Liver (tissue), 7 donors: ENCODE measurements at regions not wholly inside any gene's neighbourhood (a gene's known extent, or its start where the extent isn't known, plus 50 kb on each side); places are given as distances from the start of the nearest gene placed in this dataset.

Experiments
- DNase-seq: peaks from one replicate; pipeline ENCODE4 v3.0.0-alpha.2; 2017; ENCODE audit warnings: low spot score
- H3K27ac ChIP-seq, 2 donors: one replicate each; pipeline ENCODE4 v1.7.0; 2013; ENCODE audit warnings: inconsistent platforms in 2 of 2, low read length in 2 of 2, control low read depth in 1 of 2, low read depth in 1 of 2, mild to moderate bottlenecking in 1 of 2
- H3K27me3 ChIP-seq, 4 donors: one replicate each; pipeline versions ENCODE4 v1.6.1 to v1.7.0; 2013; ENCODE audit warnings: low read length in 3 of 4, inconsistent platforms in 1 of 4, mild to moderate bottlenecking in 1 of 4, moderate library complexity in 1 of 4; ENCODE audit not compliant: control insufficient read depth in 4 of 4, insufficient read depth in 4 of 4
- H3K36me3 ChIP-seq, 4 donors: one replicate each; pipeline versions ENCODE4 v1.6.1 to v1.7.0; 2013; ENCODE audit warnings: low read length in 3 of 4, mild to moderate bottlenecking in 3 of 4, low read depth in 1 of 4, moderate library complexity in 1 of 4; ENCODE audit not compliant: control insufficient read depth in 4 of 4, insufficient read depth in 3 of 4
- H3K4me1 ChIP-seq, 4 donors: one replicate each; pipeline versions ENCODE4 v1.6.1 to v1.7.0; 2013; ENCODE audit warnings: low read length in 3 of 4, mild to moderate bottlenecking in 3 of 4, moderate library complexity in 1 of 4; ENCODE audit not compliant: control insufficient read depth in 4 of 4, insufficient read depth in 4 of 4
- H3K4me3 ChIP-seq, 3 donors: one replicate each; pipeline versions ENCODE4 v1.6.1 to v1.7.0; 2013; ENCODE audit warnings: low read length in 3 of 3, control low read depth in 1 of 3, low read depth in 1 of 3, mild to moderate bottlenecking in 1 of 3
- H3K9ac ChIP-seq, 2 donors: one replicate each; pipeline ENCODE4 v1.7.0; 2013; ENCODE audit warnings: low read length in 2 of 2, mild to moderate bottlenecking in 2 of 2, moderate library complexity in 2 of 2, control low read depth in 1 of 2, low read depth in 1 of 2
- H3K9me3 ChIP-seq, 4 donors: one replicate each; pipeline versions ENCODE4 v1.6.1 to v1.7.0; 2013; ENCODE audit warnings: low read length in 3 of 4; ENCODE audit not compliant: control insufficient read depth in 4 of 4
- FOXA1 ChIP-seq: IDR thresholded peaks from 2 replicates; pipeline ENCODE4 v1.6.1; 2016; ENCODE audit warnings: antibody characterized with exemption
- FOXA2 ChIP-seq: IDR thresholded peaks from 2 replicates; pipeline ENCODE4 v1.6.1; 2016; ENCODE audit warnings: antibody characterized with exemption
- GABPA ChIP-seq, 2 donors: IDR thresholded peaks in 1 of 2; conservative IDR thresholded peaks in 1 of 2; 2 replicates each; pipeline ENCODE4 v1.6.1; 2016; ENCODE audit warnings: antibody characterized with exemption in 2 of 2, mild to moderate bottlenecking in 1 of 2, moderate library complexity in 1 of 2
- HNF4G ChIP-seq: IDR thresholded peaks from 2 replicates; pipeline ENCODE4 v1.6.1; 2016; ENCODE audit warnings: antibody characterized with exemption
- JUND ChIP-seq, 2 donors: IDR thresholded peaks; 2 replicates each; pipeline ENCODE4 v1.6.1; 2016; ENCODE audit warnings: antibody characterized with exemption in 2 of 2
- NR2F2 ChIP-seq: IDR thresholded peaks from 2 replicates; pipeline ENCODE4 v1.6.1; 2016; ENCODE audit warnings: antibody characterized with exemption
- RAD21 ChIP-seq, 2 donors: IDR thresholded peaks; 2 replicates each; pipeline ENCODE4 v1.6.1; 2016; ENCODE audit warnings: antibody characterized with exemption in 2 of 2, mild to moderate bottlenecking in 2 of 2
- SP1 ChIP-seq: IDR thresholded peaks from 2 replicates; pipeline ENCODE4 v1.6.1; 2018; ENCODE audit warnings: antibody characterized with exemption, mild to moderate bottlenecking
- TAF1 ChIP-seq: conservative IDR thresholded peaks from 2 replicates; pipeline ENCODE4 v1.6.1; 2016; ENCODE audit warnings: antibody characterized with exemption, mild to moderate bottlenecking
- YY1 ChIP-seq: IDR thresholded peaks from 2 replicates; pipeline ENCODE4 v1.6.1; 2016; ENCODE audit warnings: antibody characterized with exemption, mild to moderate bottlenecking
- WGBS: extraction: QIAGEN DNeasy Blood & Tissue Kit; methylation state at CpG from one replicate; pipeline ENCODE4 v1.1.7; 2013; 5-methylcytosine and 5-hydroxymethylcytosine counted together
- TF ChIP-seq, protein P1 (sequence below): IDR thresholded peaks from 2 replicates; pipeline ENCODE4 v1.6.1; 2016; ENCODE audit warnings: antibody characterized with exemption
- TF ChIP-seq, protein P2 (sequence below): IDR thresholded peaks from 2 replicates; pipeline ENCODE4 v1.6.1; 2016; ENCODE audit warnings: antibody characterized with exemption, mild to moderate bottlenecking
- TF ChIP-seq, protein P3 (sequence below): IDR thresholded peaks from 2 replicates; pipeline ENCODE4 v1.6.1; 2016; ENCODE audit warnings: antibody characterized with exemption
- donor health status: healthy.
- donor health status: healthy.
- donor health status: healthy.
- donor health status: healthy.

DNA sequence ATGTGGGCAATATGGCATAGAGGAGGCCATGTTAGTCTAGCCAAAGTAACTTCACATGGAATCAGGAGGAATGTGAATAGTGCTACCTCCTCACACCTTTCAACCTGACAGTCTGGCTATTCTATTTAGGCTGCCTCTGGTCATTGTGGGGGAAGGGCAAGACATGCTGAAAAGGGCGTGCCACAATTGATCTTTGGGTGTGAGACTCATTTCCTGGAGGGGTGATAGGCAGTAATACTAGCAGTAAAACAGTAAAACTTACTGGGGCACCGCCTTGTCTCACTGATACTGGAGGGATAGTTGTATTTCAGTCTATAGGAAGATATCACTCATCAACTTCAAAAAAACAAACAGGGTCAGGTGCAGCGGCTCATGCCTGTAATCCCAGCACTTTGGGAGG is 88.7 kb downstream of the TMEM168 start (continued):
- TF ChIP-seq, protein P1, sequence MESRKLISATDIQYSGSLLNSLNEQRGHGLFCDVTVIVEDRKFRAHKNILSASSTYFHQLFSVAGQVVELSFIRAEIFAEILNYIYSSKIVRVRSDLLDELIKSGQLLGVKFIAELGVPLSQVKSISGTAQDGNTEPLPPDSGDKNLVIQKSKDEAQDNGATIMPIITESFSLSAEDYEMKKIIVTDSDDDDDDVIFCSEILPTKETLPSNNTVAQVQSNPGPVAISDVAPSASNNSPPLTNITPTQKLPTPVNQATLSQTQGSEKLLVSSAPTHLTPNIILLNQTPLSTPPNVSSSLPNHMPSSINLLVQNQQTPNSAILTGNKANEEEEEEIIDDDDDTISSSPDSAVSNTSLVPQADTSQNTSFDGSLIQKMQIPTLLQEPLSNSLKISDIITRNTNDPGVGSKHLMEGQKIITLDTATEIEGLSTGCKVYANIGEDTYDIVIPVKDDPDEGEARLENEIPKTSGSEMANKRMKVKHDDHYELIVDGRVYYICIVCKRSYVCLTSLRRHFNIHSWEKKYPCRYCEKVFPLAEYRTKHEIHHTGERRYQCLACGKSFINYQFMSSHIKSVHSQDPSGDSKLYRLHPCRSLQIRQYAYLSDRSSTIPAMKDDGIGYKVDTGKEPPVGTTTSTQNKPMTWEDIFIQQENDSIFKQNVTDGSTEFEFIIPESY: no peak
- TF ChIP-seq NR2F2: no peak

DNA sequence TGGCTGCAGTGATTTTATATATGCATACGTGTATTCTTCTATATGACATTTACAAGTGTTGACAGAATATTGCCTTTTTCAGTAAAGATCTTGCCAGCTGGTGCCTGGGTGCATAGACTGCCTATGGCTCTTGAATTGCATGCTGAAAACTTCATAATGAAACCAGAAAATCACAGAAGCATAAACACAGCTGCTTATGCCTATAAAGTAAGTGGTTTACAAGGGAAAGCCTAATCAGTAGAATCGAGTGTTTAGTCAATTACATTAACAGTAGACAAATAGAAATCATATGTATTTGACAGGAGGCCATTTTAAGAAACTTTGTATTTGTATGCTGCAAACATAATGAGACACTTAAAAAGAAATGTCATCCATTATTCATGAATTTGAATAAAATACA is 82.5 kb downstream of the TMEM168 start:
- H3K36me3 ChIP-seq: no peaks in the 10 kb centered on the region
- H3K27ac ChIP-seq: no peak overlapping the region
- no peak for DNase-seq
- H3K27me3 ChIP-seq: peaks cover 0 to 13% (median 0%) of the 10 kb centered on the region in 4 donors
- H3K4me3 ChIP-seq: no peak overlapping the region
- no peaks in the 10 kb centered on the region for H3K9me3 ChIP-seq
- no peak overlapping the region for H3K9ac ChIP-seq
- 61% methylated on average over 2 of the region's 2 CpGs for WGBS
- no peaks in the 10 kb centered on the region for H3K4me1 ChIP-seq
- no peak for TF ChIP-seq RAD21 (IDR thresholded peaks at IDR 0.05)
- no peak for TF ChIP-seq NR2F2

DNA sequence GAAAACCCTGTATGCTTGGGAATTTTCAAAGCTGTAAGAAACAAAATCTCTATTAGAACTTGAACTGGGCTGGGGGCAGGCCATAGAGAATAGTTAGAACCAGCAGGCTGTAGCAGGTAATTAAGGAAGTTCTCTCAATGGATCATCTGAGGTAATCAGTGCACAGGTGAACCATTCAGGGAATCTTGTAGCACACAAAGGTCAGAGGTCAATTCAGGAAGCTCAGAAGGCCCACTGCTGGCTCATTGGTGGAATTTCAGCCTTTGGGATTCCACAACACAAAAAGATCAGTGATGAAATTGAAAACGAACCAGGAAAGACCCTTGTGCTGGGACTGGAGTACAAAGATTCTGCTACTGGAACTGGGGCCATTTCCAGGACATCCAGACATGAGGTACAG is 82.0 kb downstream of the TMEM168 start:
- H3K4me1 ChIP-seq: no peaks in the 10 kb centered on the region
- no peak overlapping the region for H3K27ac ChIP-seq
- WGBS: 46% methylated on average over 1 of the region's 1 CpG
- TF ChIP-seq GABPA (IDR thresholded peaks at IDR 0.05 in 1 of 2, conservative IDR thresholded peaks at IDR 0.05 in 1 of 2) (no peak), HNF4G (no peak), YY1 (no peak), RAD21 (IDR thresholded peaks at IDR 0.05) (no peak), TAF1 (no peak), FOXA1 (no peak), NR2F2 (no peak), JUND (IDR thresholded peaks at IDR 0.05) (no peak), FOXA2 (no peak), SP1 (no peak)
- TF ChIP-seq, protein P2, sequence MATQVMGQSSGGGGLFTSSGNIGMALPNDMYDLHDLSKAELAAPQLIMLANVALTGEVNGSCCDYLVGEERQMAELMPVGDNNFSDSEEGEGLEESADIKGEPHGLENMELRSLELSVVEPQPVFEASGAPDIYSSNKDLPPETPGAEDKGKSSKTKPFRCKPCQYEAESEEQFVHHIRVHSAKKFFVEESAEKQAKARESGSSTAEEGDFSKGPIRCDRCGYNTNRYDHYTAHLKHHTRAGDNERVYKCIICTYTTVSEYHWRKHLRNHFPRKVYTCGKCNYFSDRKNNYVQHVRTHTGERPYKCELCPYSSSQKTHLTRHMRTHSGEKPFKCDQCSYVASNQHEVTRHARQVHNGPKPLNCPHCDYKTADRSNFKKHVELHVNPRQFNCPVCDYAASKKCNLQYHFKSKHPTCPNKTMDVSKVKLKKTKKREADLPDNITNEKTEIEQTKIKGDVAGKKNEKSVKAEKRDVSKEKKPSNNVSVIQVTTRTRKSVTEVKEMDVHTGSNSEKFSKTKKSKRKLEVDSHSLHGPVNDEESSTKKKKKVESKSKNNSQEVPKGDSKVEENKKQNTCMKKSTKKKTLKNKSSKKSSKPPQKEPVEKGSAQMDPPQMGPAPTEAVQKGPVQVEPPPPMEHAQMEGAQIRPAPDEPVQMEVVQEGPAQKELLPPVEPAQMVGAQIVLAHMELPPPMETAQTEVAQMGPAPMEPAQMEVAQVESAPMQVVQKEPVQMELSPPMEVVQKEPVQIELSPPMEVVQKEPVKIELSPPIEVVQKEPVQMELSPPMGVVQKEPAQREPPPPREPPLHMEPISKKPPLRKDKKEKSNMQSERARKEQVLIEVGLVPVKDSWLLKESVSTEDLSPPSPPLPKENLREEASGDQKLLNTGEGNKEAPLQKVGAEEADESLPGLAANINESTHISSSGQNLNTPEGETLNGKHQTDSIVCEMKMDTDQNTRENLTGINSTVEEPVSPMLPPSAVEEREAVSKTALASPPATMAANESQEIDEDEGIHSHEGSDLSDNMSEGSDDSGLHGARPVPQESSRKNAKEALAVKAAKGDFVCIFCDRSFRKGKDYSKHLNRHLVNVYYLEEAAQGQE: no peak
- TF ChIP-seq, protein P3, sequence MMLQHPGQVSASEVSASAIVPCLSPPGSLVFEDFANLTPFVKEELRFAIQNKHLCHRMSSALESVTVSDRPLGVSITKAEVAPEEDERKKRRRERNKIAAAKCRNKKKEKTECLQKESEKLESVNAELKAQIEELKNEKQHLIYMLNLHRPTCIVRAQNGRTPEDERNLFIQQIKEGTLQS: no peak
- H3K9me3 ChIP-seq: no peaks in the 10 kb centered on the region
- DNase-seq: no peak
- no peaks in the 10 kb centered on the region for H3K36me3 ChIP-seq
- peaks cover 0 to 13% (median 0%) of the 10 kb centered on the region in 4 donors for H3K27me3 ChIP-seq
- no peak overlapping the region for H3K9ac ChIP-seq
- H3K4me3 ChIP-seq: no peak overlapping the region
